Gastroesophageal sphincter (tissue), 4 donors: ENCODE measurements at regions not wholly inside any gene's neighbourhood (a gene's known extent, or its start where the extent isn't known, plus 50 kb on each side); places are given as distances from the start of the nearest gene placed in this dataset.
A peak's percentile ranks its signal among the peaks of the same experiment; 100 is the strongest.

Experiments
- ATAC-seq: fragments of 150-250 bp; one replicate; pipeline ENCODE4 v1.9.1; 2016; ENCODE audit warnings: mild to moderate bottlenecking, moderate library complexity
- H3K27ac ChIP-seq, 4 donors: fragments of 200-600 bp; sonication (generic) in 3 of 4; 1 replicate in 3 of 4; 2 replicates in 1 of 4; pipeline ENCODE4 v1.5.1; 2016 to 2019
- H3K27me3 ChIP-seq: fragments of 200-600 bp; sonication (generic); one replicate; pipeline ENCODE4 v1.5.1; 2019
- H3K36me3 ChIP-seq, 2 donors: fragments of 200-600 bp; sonication (generic); one replicate each; pipeline ENCODE4 v1.5.1; 2019; ENCODE audit warnings: control low read depth in 1 of 2
- H3K4me1 ChIP-seq, 3 donors: fragments of 200-600 bp; sonication (generic); 1 replicate in 2 of 3; 2 replicates in 1 of 3; pipeline ENCODE4 v1.5.1; 2016 to 2019; ENCODE audit warnings: control low read depth in 2 of 3
- H3K4me3 ChIP-seq, 2 donors: fragments of 200-600 bp; sonication (generic); one replicate each; pipeline ENCODE4 v1.5.1; 2019; ENCODE audit warnings: mild to moderate bottlenecking in 1 of 2, moderate library complexity in 1 of 2
- H3K9me3 ChIP-seq, 3 donors: fragments of 200-600 bp; sonication (generic); one replicate each; pipeline ENCODE4 v1.5.1; 2017 to 2019; ENCODE audit warnings: control low read depth in 2 of 3
- CTCF ChIP-seq, 4 experiments: fragments of 200-600 bp in 2 of 4; fragments of 450-650 bp in 2 of 4; sonication (generic) in 1 of 4; IDR thresholded peaks; one replicate each; pipeline ENCODE4 v1.5.1; 2017 to 2019; ENCODE audit warnings: antibody characterized with exemption in 4 of 4, mild to moderate bottlenecking in 2 of 4, moderate library complexity in 2 of 4
- EP300 ChIP-seq: sonication (generic); formaldehyde crosslinking; IDR thresholded peaks from one replicate; pipeline ENCODE4 v1.6.1; 2017; ENCODE audit warnings: antibody characterized with exemption, mild to moderate bottlenecking
- POLR2A ChIP-seq, 2 donors: fragments of 450-650 bp; IDR thresholded peaks; one replicate each; pipeline ENCODE4 v1.6.1; 2017; ENCODE audit warnings: antibody characterized with exemption in 2 of 2, mild to moderate bottlenecking in 2 of 2, moderate library complexity in 1 of 2
- POLR2AphosphoS5 ChIP-seq: sonication (generic); formaldehyde crosslinking; IDR thresholded peaks from one replicate; pipeline ENCODE4 v1.6.1; 2017; ENCODE audit warnings: antibody characterized with exemption
- WGBS, 2 donors: methylation state at CpG; one replicate each; pipeline ENCODE4 v1.1.5; 2018; ENCODE audit warnings: low coverage in 1 of 2; 5-methylcytosine and 5-hydroxymethylcytosine counted together

- Histone ChIP-seq H3K27ac (no peak overlapping the region), H3K27me3 (no peaks in the 10 kb centered on the region), H3K4me3 (no peak overlapping the region), H3K9me3 (no peaks in the 10 kb centered on the region), H3K36me3 (no peaks in the 10 kb centered on the region), H3K4me1 (no peaks in the 10 kb centered on the region)
- TF ChIP-seq CTCF (IDR thresholded peaks at IDR 0.05) (no peak), POLR2A (IDR thresholded peaks at IDR 0.05) (no peak), POLR2AphosphoS5 (no peak), EP300 (no peak)
- WGBS, 2 donors, result 77 to 82% methylated on average over 3 of the region's 3 CpGs
- ATAC-seq, result no peak
Measured at GRCh38 chr5:104739905-104740304, 1177.3 kb upstream of the NUDT12 start.

- Histone ChIP-seq H3K27ac (no peak overlapping the region), H3K9me3 (no peaks in the 10 kb centered on the region), H3K36me3 (no peaks in the 10 kb centered on the region), H3K4me1 (no peaks in the 10 kb centered on the region), H3K4me3 (no peak overlapping the region), H3K27me3 (no peaks in the 10 kb centered on the region)
- WGBS, 2 donors, result 86 to 100% methylated on average over 2 of the region's 2 CpGs
- ATAC-seq, result no peak
- TF ChIP-seq CTCF (IDR thresholded peaks at IDR 0.05) (no peak), POLR2AphosphoS5 (no peak), EP300 (no peak), POLR2A (IDR thresholded peaks at IDR 0.05) (no peak)
Measured at GRCh38 chr5:104739503-104739902, 1176.9 kb upstream of the NUDT12 start.

- Histone ChIP-seq H3K4me1 (peaks cover 0 to 9% (median 0%) of the 10 kb centered on the region in 3 donors), H3K9me3 (no peaks in the 10 kb centered on the region), H3K27ac (no peak overlapping the region), H3K27me3 (no peaks in the 10 kb centered on the region), H3K4me3 (no peak overlapping the region), H3K36me3 (no peaks in the 10 kb centered on the region)
- ATAC-seq, result no peak
- 85 to 97% methylated on average over 3 of the region's 3 CpGs for WGBS, 2 donors
- no peak for TF ChIP-seq POLR2AphosphoS5
- TF ChIP-seq POLR2A (IDR thresholded peaks at IDR 0.05), result no peak
- TF ChIP-seq EP300, result no peak
- no peak for TF ChIP-seq CTCF (IDR thresholded peaks at IDR 0.05)
Measured at GRCh38 chr5:104736073-104736472, 1173.5 kb upstream of the NUDT12 start.

GRCh38 chr5:104734046-104734445 lies 1171.5 kb upstream of the NUDT12 start:
- H3K27ac ChIP-seq, result no peak overlapping the region
- 71% methylated on average over 2 of the region's 2 CpGs; no CpG with 5 or more reads in 1 of the 2 donors for WGBS, 2 donors
- no peaks in the 10 kb centered on the region for H3K36me3 ChIP-seq
- no peak for ATAC-seq
- H3K4me1 ChIP-seq, result peaks cover 0 to 9% (median 0%) of the 10 kb centered on the region in 3 donors
- H3K9me3 ChIP-seq, result no peaks in the 10 kb centered on the region
- no peak for TF ChIP-seq CTCF (IDR thresholded peaks at IDR 0.05)
- no peak for TF ChIP-seq EP300
- no peak for TF ChIP-seq POLR2AphosphoS5
- no peak for TF ChIP-seq POLR2A (IDR thresholded peaks at IDR 0.05)
- no peaks in the 10 kb centered on the region for H3K27me3 ChIP-seq
- no peak overlapping the region for H3K4me3 ChIP-seq

GRCh38 chr5:104733063-104733669 lies 1170.6 kb upstream of the NUDT12 start:
- no peak for ATAC-seq
- Histone ChIP-seq H3K4me1 (peaks cover 0 to 9% (median 0%) of the 10 kb centered on the region in 3 donors), H3K36me3 (no peaks in the 10 kb centered on the region), H3K4me3 (no peak overlapping the region), H3K27me3 (no peaks in the 10 kb centered on the region), H3K9me3 (no peaks in the 10 kb centered on the region), H3K27ac (no peak overlapping the region)
- 16 to 25% methylated on average over 2 of the region's 2 CpGs for whole genome bisulfite sequencing, 2 donors
- TF ChIP-seq POLR2AphosphoS5 (peak; percentile 17), POLR2A (IDR thresholded peaks at IDR 0.05) (no peak), EP300 (no peak)
